H1 (cell line): ENCODE measurements at regions not wholly inside any gene's neighbourhood (a gene's known extent, or its start where the extent isn't known, plus 50 kb on each side); places are given as distances from the start of the nearest gene placed in this dataset.

Experiments
- CEBPB ChIP-seq: IDR thresholded peaks from 2 replicates; pipeline ENCODE4 v1.6.1; 2012; ENCODE audit warnings: low read depth, low read length
- CHD1 ChIP-seq: IDR thresholded peaks from 2 replicates; pipeline ENCODE4 v1.6.1; 2012; ENCODE audit warnings: low read depth, low read length, improper control_type of control experiment
- CHD2 ChIP-seq: IDR thresholded peaks from 2 replicates; pipeline ENCODE4 v1.6.1; 2012; ENCODE audit warnings: low read length, improper control_type of control experiment
- EZH2 ChIP-seq: fragments of 200-600 bp; sonication (generic); IDR thresholded peaks from 2 replicates; pipeline ENCODE4 v1.7.1; 2012; ENCODE audit warnings: low read depth, mild to moderate bottlenecking, moderate library complexity, low read length, inconsistent platforms; ENCODE audit not compliant: severe bottlenecking
- JUND ChIP-seq: IDR thresholded peaks from 2 replicates; pipeline ENCODE4 v1.6.1; 2011; ENCODE audit warnings: mild to moderate bottlenecking, improper control_type of control experiment, low read length
- POLR2A ChIP-seq, 2 experiments: IDR thresholded peaks; 1 replicate in 1 of 2; 2 replicates in 1 of 2; pipeline ENCODE4 v1.6.1; 2011; ENCODE audit warnings: low read depth in 2 of 2, low read length in 2 of 2, mild to moderate bottlenecking in 2 of 2; ENCODE audit errors: control extremely low read depth in 1 of 2
- SRF ChIP-seq: IDR thresholded peaks from 2 replicates; pipeline ENCODE4 v1.6.1; 2011; ENCODE audit warnings: mild to moderate bottlenecking, low read depth, low read length, moderate library complexity
- TAF1 ChIP-seq: IDR thresholded peaks from 2 replicates; pipeline ENCODE4 v1.6.1; 2011; ENCODE audit warnings: mild to moderate bottlenecking, low read depth, low read length
- TF ChIP-seq, protein P1 (sequence below), 3 experiments: IDR thresholded peaks; 1 replicate in 2 of 3; 2 replicates in 1 of 3; pipeline versions ENCODE4 v1.5.1 to v1.6.1; 2011; ENCODE audit warnings: low read length in 3 of 3, mild to moderate bottlenecking in 3 of 3, inconsistent platforms in 2 of 3, low read depth in 1 of 3, moderate library complexity in 1 of 3; ENCODE audit not compliant: insufficient read depth in 1 of 3; ENCODE audit errors: control extremely low read depth in 1 of 3
- TF ChIP-seq, protein P2 (sequence below): IDR thresholded peaks from 2 replicates; pipeline ENCODE4 v1.6.1; 2012; ENCODE audit warnings: inconsistent platforms

DNA sequence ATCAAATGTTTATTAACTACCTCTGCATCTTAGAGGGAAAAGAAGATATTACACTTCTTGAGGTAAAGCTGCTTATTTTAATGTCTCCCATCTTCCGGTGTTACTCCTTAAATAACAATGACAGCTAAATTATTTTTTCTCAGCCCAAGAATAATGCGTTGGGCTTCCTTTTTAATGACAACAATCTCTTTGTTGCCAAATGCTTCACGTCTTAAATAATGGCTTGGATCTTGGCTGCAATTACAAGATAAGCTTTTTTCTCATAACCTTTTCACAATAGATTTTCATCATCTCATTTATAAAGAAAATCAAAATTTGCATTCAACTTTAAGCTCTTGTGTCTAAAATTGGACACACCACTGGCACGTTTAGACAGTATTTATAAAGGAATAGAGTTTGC is 89.2 kb upstream of the COL8A1 start:
- TF ChIP-seq EZH2 (no peak), SRF (no peak), JUND (no peak), CHD1 (no peak), CEBPB (no peak), TAF1 (no peak), CHD2 (no peak), POLR2A (IDR thresholded peaks at IDR 0.05; ENCODE audit: control extremely low read depth in 1 of 2, low read depth in 2 of 2, low read length in 2 of 2) (no peak)
- TF ChIP-seq, protein P1, sequence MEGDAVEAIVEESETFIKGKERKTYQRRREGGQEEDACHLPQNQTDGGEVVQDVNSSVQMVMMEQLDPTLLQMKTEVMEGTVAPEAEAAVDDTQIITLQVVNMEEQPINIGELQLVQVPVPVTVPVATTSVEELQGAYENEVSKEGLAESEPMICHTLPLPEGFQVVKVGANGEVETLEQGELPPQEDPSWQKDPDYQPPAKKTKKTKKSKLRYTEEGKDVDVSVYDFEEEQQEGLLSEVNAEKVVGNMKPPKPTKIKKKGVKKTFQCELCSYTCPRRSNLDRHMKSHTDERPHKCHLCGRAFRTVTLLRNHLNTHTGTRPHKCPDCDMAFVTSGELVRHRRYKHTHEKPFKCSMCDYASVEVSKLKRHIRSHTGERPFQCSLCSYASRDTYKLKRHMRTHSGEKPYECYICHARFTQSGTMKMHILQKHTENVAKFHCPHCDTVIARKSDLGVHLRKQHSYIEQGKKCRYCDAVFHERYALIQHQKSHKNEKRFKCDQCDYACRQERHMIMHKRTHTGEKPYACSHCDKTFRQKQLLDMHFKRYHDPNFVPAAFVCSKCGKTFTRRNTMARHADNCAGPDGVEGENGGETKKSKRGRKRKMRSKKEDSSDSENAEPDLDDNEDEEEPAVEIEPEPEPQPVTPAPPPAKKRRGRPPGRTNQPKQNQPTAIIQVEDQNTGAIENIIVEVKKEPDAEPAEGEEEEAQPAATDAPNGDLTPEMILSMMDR (IDR thresholded peaks at IDR 0.05; ENCODE audit: control extremely low read depth in 1 of 3, insufficient read depth in 1 of 3, low read depth in 1 of 3, low read length in 3 of 3): no peak
- TF ChIP-seq, protein P2, sequence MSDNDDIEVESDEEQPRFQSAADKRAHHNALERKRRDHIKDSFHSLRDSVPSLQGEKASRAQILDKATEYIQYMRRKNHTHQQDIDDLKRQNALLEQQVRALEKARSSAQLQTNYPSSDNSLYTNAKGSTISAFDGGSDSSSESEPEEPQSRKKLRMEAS: no peak
